Upper lobe of right lung (tissue), 1 donor: ENCODE measurements at regions not wholly inside any gene's neighbourhood (a gene's known extent, or its start where the extent isn't known, plus 50 kb on each side); places are given as distances from the start of the nearest gene placed in this dataset.

Experiments
- ATAC-seq: fragments of 200-7000 bp; cut with Tn5 transposase; one replicate; pipeline ENCODE4 v1.9.1; 2020; ENCODE audit warnings: mild to moderate bottlenecking, moderate library complexity
- DNase-seq: peaks from one replicate; pipeline ENCODE4 v3.0.0-alpha.2; 2020
- H3K27ac ChIP-seq: fragments of 200-600 bp; one replicate; pipeline ENCODE4 v1.8.0; 2022
- H3K27me3 ChIP-seq: fragments of 200-600 bp; one replicate; pipeline ENCODE4 v1.8.0; 2022; ENCODE audit warnings: mild to moderate bottlenecking
- H3K36me3 ChIP-seq: fragments of 200-600 bp; one replicate; pipeline ENCODE4 v1.8.0; 2022
- H3K4me1 ChIP-seq: fragments of 200-600 bp; one replicate; pipeline ENCODE4 v1.8.0; 2022
- H3K4me3 ChIP-seq: fragments of 200-600 bp; one replicate; pipeline ENCODE4 v1.8.0; 2022; ENCODE audit warnings: mild to moderate bottlenecking
- H3K9me3 ChIP-seq: fragments of 200-600 bp; one replicate; pipeline ENCODE4 v1.8.0; 2022
- CTCF ChIP-seq: fragments of 200-600 bp; IDR thresholded peaks from one replicate; pipeline ENCODE4 v1.8.0; 2022; ENCODE audit warnings: antibody characterized with exemption
- intact Hi-C: fragments of 100-400 bp; cut with DNase I; formaldehyde crosslinking; loops from one replicate; pipeline ENCODE4 v1.11.0; 2022
- donor health status: DM: no; HTN: yes; CAD: no; lungs with severe emphysema.

GRCh38 chr22:49439373-49439772 lies 388.3 kb downstream of the BRD1 start:
- peaks cover 4% of the 10 kb centered on the region for H3K27me3 ChIP-seq
- ATAC-seq = no peak
- no peaks in the 10 kb centered on the region for H3K4me1 ChIP-seq
- no peaks in the 10 kb centered on the region for H3K9me3 ChIP-seq
- H3K27ac ChIP-seq = no peak overlapping the region
- no peaks in the 10 kb centered on the region for H3K36me3 ChIP-seq
- no peak for DNase-seq
- no peak for TF ChIP-seq CTCF
- intact Hi-C loops = no loop called here
- no peak overlapping the region for H3K4me3 ChIP-seq

- no peak overlapping the region for H3K27ac ChIP-seq
- no peak for TF ChIP-seq CTCF
These were observed 389.7 kb downstream of the BRD1 start for GRCh38 chr22:49437956-49438355.

GRCh38 chr22:49437356-49437755 lies 390.3 kb downstream of the BRD1 start:
- H3K36me3 ChIP-seq = no peaks in the 10 kb centered on the region
- TF ChIP-seq CTCF = no peak
- no peak overlapping the region for H3K27ac ChIP-seq
- H3K4me3 ChIP-seq = no peak overlapping the region
- peaks cover 4% of the 10 kb centered on the region for H3K27me3 ChIP-seq
- no peaks in the 10 kb centered on the region for H3K4me1 ChIP-seq
- intact Hi-C loops = no loop called here
- no peaks in the 10 kb centered on the region for H3K9me3 ChIP-seq
- DNase-seq (no peak), ATAC-seq (no peak)

More at GRCh38 chr22:49437956-49438355, 389.7 kb downstream of the BRD1 start:
- no peaks in the 10 kb centered on the region for H3K9me3 ChIP-seq
- H3K4me1 ChIP-seq = no peaks in the 10 kb centered on the region
- intact Hi-C loops = no loop called here
- ATAC-seq (no peak), DNase-seq (no peak)
- peaks cover 4% of the 10 kb centered on the region for H3K27me3 ChIP-seq
- H3K36me3 ChIP-seq = no peaks in the 10 kb centered on the region
- no peak overlapping the region for H3K4me3 ChIP-seq

GRCh38 chr22:49436056-49436455 lies 391.6 kb downstream of the BRD1 start:
- no peak overlapping the region for H3K27ac ChIP-seq
- no peak overlapping the region for H3K4me3 ChIP-seq
- intact Hi-C loops = no loop called here
- no peaks in the 10 kb centered on the region for H3K4me1 ChIP-seq
- H3K9me3 ChIP-seq = no peaks in the 10 kb centered on the region
- H3K36me3 ChIP-seq = no peaks in the 10 kb centered on the region
- DNase-seq = no peak
- no peaks in the 10 kb centered on the region for H3K27me3 ChIP-seq
- no peak for ATAC-seq
- no peak for TF ChIP-seq CTCF

- H3K27ac ChIP-seq = no peak overlapping the region
- H3K4me3 ChIP-seq = no peak overlapping the region
- intact Hi-C loops = no loop called here
- H3K27me3 ChIP-seq = no peaks in the 10 kb centered on the region
- no peaks in the 10 kb centered on the region for H3K9me3 ChIP-seq
- no peak for TF ChIP-seq CTCF
- no peaks in the 10 kb centered on the region for H3K36me3 ChIP-seq
- no peaks in the 10 kb centered on the region for H3K4me1 ChIP-seq
- DNase-seq = no peak
- ATAC-seq = no peak
These were observed 392.1 kb downstream of the BRD1 start for GRCh38 chr22:49435596-49435995.
